ENCODE measurements at regions not wholly inside any gene's neighbourhood (a gene's known extent, or its start where the extent isn't known, plus 50 kb on each side); places are given as distances from the start of the nearest gene placed in this dataset.

DNA sequence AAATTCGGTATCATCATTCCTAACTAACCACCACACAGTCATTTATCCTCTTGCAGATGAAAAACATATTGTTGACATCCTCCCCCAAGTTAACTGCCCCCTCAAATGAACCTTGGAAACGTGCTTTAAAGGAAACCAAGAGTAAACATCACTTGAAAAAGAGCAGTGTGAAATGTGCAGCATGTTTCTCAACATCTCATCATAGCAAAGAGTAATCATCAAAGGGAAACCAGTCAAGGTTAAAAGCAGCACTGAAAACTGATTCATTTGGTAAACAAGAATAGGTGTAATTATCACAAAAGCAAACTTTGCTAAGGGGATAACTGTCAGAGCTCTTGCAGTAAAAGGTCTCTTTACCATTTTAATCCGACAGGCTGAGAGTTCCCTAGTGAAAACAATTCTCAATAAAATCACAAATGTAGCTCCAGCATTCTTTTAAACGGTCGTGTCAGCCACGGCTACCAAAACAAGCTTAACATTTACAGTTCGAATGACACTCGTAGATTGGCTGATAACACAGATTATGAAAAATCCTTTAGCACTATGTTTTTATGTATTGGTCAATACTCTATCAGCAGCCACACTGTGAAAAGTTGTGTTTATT lies 461.0 kb downstream of the GBE1 start:
- H3K9me3 ChIP-seq: no peaks in the 10 kb centered on the region
- H3K36me3 ChIP-seq: no peaks in the 10 kb centered on the region
- H3K27me3 ChIP-seq: no peaks in the 10 kb centered on the region
- 67% methylated on average over 8 of the region's 8 CpGs for WGBS
- intact Hi-C loops (cut with DNase I): no loop called here
- DNase-seq (ENCODE audit: extremely low spot score): no peak
- H3K4me3 ChIP-seq: no peak overlapping the region
- TF ChIP-seq POLR2A (IDR thresholded peaks at IDR 0.05; ENCODE audit: low read depth): no peak
- TF ChIP-seq, protein P1, sequence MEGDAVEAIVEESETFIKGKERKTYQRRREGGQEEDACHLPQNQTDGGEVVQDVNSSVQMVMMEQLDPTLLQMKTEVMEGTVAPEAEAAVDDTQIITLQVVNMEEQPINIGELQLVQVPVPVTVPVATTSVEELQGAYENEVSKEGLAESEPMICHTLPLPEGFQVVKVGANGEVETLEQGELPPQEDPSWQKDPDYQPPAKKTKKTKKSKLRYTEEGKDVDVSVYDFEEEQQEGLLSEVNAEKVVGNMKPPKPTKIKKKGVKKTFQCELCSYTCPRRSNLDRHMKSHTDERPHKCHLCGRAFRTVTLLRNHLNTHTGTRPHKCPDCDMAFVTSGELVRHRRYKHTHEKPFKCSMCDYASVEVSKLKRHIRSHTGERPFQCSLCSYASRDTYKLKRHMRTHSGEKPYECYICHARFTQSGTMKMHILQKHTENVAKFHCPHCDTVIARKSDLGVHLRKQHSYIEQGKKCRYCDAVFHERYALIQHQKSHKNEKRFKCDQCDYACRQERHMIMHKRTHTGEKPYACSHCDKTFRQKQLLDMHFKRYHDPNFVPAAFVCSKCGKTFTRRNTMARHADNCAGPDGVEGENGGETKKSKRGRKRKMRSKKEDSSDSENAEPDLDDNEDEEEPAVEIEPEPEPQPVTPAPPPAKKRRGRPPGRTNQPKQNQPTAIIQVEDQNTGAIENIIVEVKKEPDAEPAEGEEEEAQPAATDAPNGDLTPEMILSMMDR (IDR thresholded peaks at IDR 0.05): no peak
- no peak for TF ChIP-seq POLR2AphosphoS5 (IDR thresholded peaks at IDR 0.05)
- TF ChIP-seq EP300 (IDR thresholded peaks at IDR 0.05): no peak
- H3K27ac ChIP-seq (replicated peaks in 1 of 4): no peak overlapping the region
- no peaks in the 10 kb centered on the region for H3K4me1 ChIP-seq

DNA sequence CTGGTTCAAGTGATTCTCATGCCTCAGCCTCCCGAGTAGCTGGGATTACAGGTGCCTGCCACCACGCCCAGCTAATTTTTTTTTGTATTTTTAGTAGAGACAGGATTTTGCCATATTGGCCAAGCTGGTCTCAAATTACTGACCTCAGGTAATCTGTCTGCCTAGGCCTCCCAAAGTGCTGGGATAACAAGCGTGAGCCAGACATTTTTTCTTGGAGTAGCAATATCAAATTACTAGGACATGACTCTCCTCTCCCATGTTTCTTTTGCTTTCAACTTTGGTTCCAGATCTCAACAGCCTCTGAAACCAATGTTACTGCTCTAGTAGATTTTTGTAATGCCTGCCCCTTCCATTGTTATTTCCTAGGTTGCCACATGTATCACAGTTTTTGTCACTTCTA lies 462.0 kb downstream of the GBE1 start:
- Histone ChIP-seq H3K4me3 (no peak overlapping the region), H3K36me3 (no peaks in the 10 kb centered on the region), H3K27me3 (no peaks in the 10 kb centered on the region), H3K27ac (replicated peaks in 1 of 4) (no peak overlapping the region), H3K9me3 (no peaks in the 10 kb centered on the region), H3K4me1 (no peaks in the 10 kb centered on the region)
- no peak for DNase-seq (ENCODE audit: extremely low spot score)
- no peak for TF ChIP-seq POLR2A (IDR thresholded peaks at IDR 0.05; ENCODE audit: low read depth)
- TF ChIP-seq POLR2AphosphoS5 (IDR thresholded peaks at IDR 0.05): no peak
- TF ChIP-seq EP300 (IDR thresholded peaks at IDR 0.05): no peak
- TF ChIP-seq, protein P1 (IDR thresholded peaks at IDR 0.05): no peak
- intact Hi-C loops (cut with DNase I): no loop called here
- 92% methylated on average over 3 of the region's 3 CpGs for WGBS

- Histone ChIP-seq H3K4me3 (no peak overlapping the region), H3K4me1 (no peaks in the 10 kb centered on the region), H3K27me3 (no peaks in the 10 kb centered on the region), H3K36me3 (no peaks in the 10 kb centered on the region), H3K27ac (replicated peaks in 1 of 4) (no peak overlapping the region), H3K9me3 (no peaks in the 10 kb centered on the region)
- intact Hi-C loops (cut with DNase I): no loop called here
- 100% methylated on average over 1 of the region's 1 CpG for whole genome bisulfite sequencing
- no peak for DNase-seq (ENCODE audit: extremely low spot score)
- TF ChIP-seq POLR2AphosphoS5 (IDR thresholded peaks at IDR 0.05): no peak
These were observed 465.4 kb downstream of the GBE1 start for GRCh38 chr3:81295906-81296577.

DNA sequence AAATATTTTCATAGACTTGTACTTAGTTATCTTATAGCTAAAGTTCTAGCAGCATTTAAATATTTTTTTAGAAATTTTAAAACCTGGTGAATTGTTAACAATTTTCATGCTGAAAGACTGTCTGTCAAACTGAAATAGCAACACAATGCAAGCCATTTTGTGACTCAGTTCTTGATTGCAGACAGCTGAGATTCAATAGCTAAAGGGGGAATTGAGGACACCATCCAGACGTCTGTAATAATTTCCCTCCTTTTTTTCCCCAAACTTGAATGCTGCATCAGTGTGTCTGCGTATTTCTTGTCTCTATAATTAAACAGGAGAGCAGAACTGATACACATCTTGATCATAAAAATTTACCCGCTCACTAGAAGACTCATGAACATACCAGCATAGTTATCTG lies 468.3 kb downstream of the GBE1 start:
- TF ChIP-seq POLR2A (IDR thresholded peaks at IDR 0.05; ENCODE audit: low read depth) (no peak), EP300 (IDR thresholded peaks at IDR 0.05) (no peak), POLR2AphosphoS5 (IDR thresholded peaks at IDR 0.05) (no peak)
- Histone ChIP-seq H3K4me1 (no peaks in the 10 kb centered on the region), H3K27me3 (no peaks in the 10 kb centered on the region), H3K36me3 (no peaks in the 10 kb centered on the region), H3K4me3 (no peak overlapping the region), H3K27ac (replicated peaks in 1 of 4) (no peak overlapping the region), H3K9me3 (peaks cover 0 to 5% (median 0%) of the 10 kb centered on the region in 4 donors)
- WGBS: 83% methylated on average over 3 of the region's 3 CpGs
- no peak for DNase-seq (ENCODE audit: extremely low spot score)
- intact Hi-C loops (cut with DNase I): no loop called here

DNA sequence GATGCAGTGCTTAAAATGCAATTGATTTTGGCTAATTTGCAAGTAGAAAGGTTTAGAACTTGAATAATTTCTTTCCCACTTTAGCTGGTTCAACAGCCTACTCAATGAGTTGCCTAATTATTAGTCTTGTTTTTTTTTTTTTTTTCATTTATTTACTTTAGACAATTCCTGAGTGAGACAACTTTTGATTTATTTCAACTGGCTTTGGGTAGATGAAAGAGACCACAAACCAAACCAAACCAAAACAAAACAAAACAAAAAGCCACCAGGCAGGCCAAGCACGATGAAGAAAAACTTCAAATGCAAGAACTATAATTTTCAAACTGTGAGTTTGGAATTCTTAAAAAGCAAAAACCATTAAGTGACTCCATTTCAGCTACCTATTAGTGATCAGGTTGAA lies 469.9 kb downstream of the GBE1 start:
- 82% methylated on average over 1 of the region's 1 CpG for WGBS
- TF ChIP-seq POLR2AphosphoS5 (IDR thresholded peaks at IDR 0.05): no peak
- no peak for DNase-seq (ENCODE audit: extremely low spot score)
- H3K27me3 ChIP-seq: no peaks in the 10 kb centered on the region
- intact Hi-C loops (cut with DNase I): no loop called here
- H3K36me3 ChIP-seq: no peaks in the 10 kb centered on the region
- H3K4me1 ChIP-seq: no peaks in the 10 kb centered on the region
- no peak overlapping the region for H3K4me3 ChIP-seq
- no peak overlapping the region for H3K27ac ChIP-seq (replicated peaks in 1 of 4)
- peaks cover 0 to 5% (median 0%) of the 10 kb centered on the region in 4 donors for H3K9me3 ChIP-seq

DNA sequence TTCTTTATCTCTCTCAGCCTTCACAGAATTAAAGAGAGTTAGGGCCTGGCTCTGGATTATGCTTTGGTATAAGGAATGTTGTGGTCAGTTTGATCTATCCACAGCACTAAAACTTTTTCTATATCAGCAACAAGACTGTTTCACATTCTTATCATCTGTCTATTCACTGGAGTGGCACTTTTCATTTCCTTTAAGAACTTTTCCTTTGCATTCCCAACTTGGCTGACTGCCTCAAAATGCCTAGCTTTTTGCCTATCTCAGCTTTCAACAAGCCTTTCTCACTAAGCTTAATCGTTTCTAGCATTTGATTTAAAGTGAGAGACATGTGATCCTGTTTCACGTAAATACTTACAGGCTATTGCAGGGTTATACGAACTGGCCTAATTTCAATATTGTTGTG lies 471.8 kb downstream of the GBE1 start:
- WGBS: 81% methylated on average over 3 of the region's 3 CpGs
- DNase-seq (ENCODE audit: extremely low spot score): no peak
- intact Hi-C loops (cut with DNase I): no loop called here

More for the DNA sequence above, 471.8 kb downstream of the GBE1 start:
- Histone ChIP-seq H3K27ac (replicated peaks in 1 of 4) (no peak overlapping the region), H3K4me1 (no peaks in the 10 kb centered on the region), H3K27me3 (no peaks in the 10 kb centered on the region), H3K36me3 (no peaks in the 10 kb centered on the region), H3K9me3 (peaks cover 0 to 5% (median 0%) of the 10 kb centered on the region in 4 donors), H3K4me3 (no peak overlapping the region)
- TF ChIP-seq POLR2A (IDR thresholded peaks at IDR 0.05; ENCODE audit: low read depth) (no peak), POLR2AphosphoS5 (IDR thresholded peaks at IDR 0.05) (no peak), EP300 (IDR thresholded peaks at IDR 0.05) (no peak)
- TF ChIP-seq, protein P1 (IDR thresholded peaks at IDR 0.05): no peak

Data from esophagus muscularis mucosa (tissue), 4 donors.